ENCODE measurements at regions not wholly inside any gene's neighbourhood (a gene's known extent, or its start where the extent isn't known, plus 50 kb on each side); places are given as distances from the start of the nearest gene placed in this dataset.
A peak's percentile ranks its signal among the peaks of the same experiment; 100 is the strongest.

DNA sequence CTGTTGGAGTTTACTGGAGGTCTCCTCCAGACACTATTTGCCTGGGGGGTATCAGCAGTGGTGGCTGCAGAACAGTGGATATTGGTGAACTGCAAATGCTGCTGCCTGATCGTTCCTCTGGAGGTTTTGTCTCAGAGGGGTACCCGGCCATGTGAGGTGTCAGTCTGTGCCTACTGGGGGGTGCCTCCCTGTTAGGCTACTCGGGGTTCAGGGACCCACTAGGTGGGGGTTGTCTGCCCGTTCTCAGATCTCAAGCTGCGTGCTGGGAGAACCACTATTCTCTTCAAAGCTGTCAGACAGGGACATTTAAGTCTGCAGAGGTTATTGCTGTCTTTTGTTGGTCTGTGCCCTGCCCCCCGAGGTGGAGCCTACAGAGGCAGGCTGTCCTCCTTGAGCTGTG lies 1333.1 kb upstream of the TPTE start:
- peak; percentile 4 for DNase-seq
